Stimulated activated CD8-positive, alpha-beta memory T cell treated with anti-CD3 and anti-CD28 coated beads, Interleukin-4, amount 100 ng/mL, for 24 hours (primary cell): ENCODE measurements at regions not wholly inside any gene's neighbourhood (a gene's known extent, or its start where the extent isn't known, plus 50 kb on each side); places are given as distances from the start of the nearest gene placed in this dataset.

Experiments used
- DNase-seq: peaks from one replicate; pipeline ENCODE4 v3.0.0-alpha.2; 2020; ENCODE audit warnings: low read depth

GRCh38 chr11:13104619-13105236 is 95.6 kb downstream of the RASSF10 start:
- no peak for DNase-seq

GRCh38 chr11:13105237-13105844 is 96.2 kb downstream of the RASSF10 start:
- no peak for DNase-seq

- DNase-seq: no peak
These were observed 98.5 kb downstream of the RASSF10 start for GRCh38 chr11:13107544-13108044.

GRCh38 chr11:13108416-13108815 is 99.3 kb downstream of the RASSF10 start:
- no peak for DNase-seq

- DNase-seq: no peak
These were observed 100.5 kb downstream of the RASSF10 start for GRCh38 chr11:13109616-13110015.

GRCh38 chr11:13110145-13110544 is 101.0 kb downstream of the RASSF10 start:
- no peak for DNase-seq

- DNase-seq: no peak
These were observed 102.1 kb downstream of the RASSF10 start for GRCh38 chr11:13110929-13111812.

GRCh38 chr11:13111813-13112130 is 102.7 kb downstream of the RASSF10 start:
- DNase-seq: no peak

GRCh38 chr11:13114566-13115379 is 105.7 kb downstream of the RASSF10 start:
- no peak for DNase-seq

GRCh38 chr11:13115380-13115675 is 106.2 kb downstream of the RASSF10 start:
- DNase-seq: no peak

- no peak for DNase-seq
These were observed 107.4 kb downstream of the RASSF10 start for GRCh38 chr11:13116491-13116890.

- DNase-seq: no peak
These were observed 108.2 kb downstream of the RASSF10 start for GRCh38 chr11:13117344-13117743.

- DNase-seq: no peak
These were observed 109.1 kb downstream of the RASSF10 start for GRCh38 chr11:13118194-13118593.

- no peak for DNase-seq
These were observed 109.5 kb downstream of the RASSF10 start for GRCh38 chr11:13118650-13119049.

- no peak for DNase-seq
These were observed 110.2 kb downstream of the RASSF10 start for GRCh38 chr11:13119361-13119760.

GRCh38 chr11:13119941-13120520 is 110.9 kb downstream of the RASSF10 start:
- DNase-seq: no peak

GRCh38 chr11:13120691-13121090 is 111.6 kb downstream of the RASSF10 start:
- DNase-seq: no peak

- DNase-seq: no peak
These were observed 117.3 kb downstream of the RASSF10 start for GRCh38 chr11:13126430-13126829.

- DNase-seq: no peak
These were observed 118.0 kb downstream of the RASSF10 start for GRCh38 chr11:13127161-13127560.

- no peak for DNase-seq
These were observed 119.2 kb downstream of the RASSF10 start for GRCh38 chr11:13128354-13128753.

- no peak for DNase-seq
These were observed 125.0 kb downstream of the RASSF10 start for GRCh38 chr11:13134066-13134465.

GRCh38 chr11:13134886-13135285 is 125.8 kb downstream of the RASSF10 start:
- DNase-seq: no peak
